Tongue (tissue), 1 donor: ENCODE measurements at regions not wholly inside any gene's neighbourhood (a gene's known extent, or its start where the extent isn't known, plus 50 kb on each side); places are given as distances from the start of the nearest gene placed in this dataset.
"Not testable (repeated sequence)": the region's sequence is repeated elsewhere in the genome, so short reads cannot be mapped to it uniquely, and the experiment has no call there.

Experiments used
- DNase-seq: peaks from one replicate; pipeline ENCODE4 v3.0.0-alpha.2; 2015

DNA sequence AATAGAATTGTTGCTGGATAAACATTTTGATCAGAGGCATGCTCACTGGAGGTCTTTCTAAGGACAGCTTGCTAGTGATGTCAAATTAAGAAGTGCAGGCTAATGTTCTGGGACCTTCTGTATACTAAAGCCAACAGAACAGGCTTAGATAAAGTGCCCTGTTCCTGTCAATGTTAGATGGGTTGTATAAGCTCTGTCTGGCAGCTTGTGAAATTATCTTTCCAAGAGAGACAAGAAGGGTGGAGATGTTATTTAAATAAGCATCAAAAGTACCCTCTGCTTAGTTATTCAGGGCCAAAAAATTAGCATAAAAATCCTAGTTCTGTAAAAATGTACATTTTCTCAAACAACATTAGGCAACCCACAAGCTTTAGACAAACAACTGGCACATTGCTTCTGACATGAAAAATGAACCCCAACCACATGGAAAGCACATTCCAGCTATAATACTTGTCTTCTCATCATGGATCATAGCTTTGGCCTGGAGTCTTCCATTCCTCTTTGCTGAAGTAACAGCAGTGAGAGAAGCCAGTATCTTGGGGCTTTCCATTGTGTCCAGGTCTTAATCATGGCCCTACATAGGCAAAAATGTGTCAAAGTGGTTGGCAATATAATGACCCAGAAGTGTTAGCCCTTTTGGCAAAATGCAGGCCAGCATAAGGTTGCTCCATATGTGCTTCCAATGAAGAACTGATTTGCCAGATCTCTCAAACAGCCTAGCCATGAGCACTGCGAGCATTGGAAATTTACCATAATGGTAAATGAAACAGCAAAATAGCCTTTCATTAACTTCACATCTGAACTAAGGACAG, 478.1 kb upstream of the ZNF804A start:
- DNase-seq, result no peak

DNA sequence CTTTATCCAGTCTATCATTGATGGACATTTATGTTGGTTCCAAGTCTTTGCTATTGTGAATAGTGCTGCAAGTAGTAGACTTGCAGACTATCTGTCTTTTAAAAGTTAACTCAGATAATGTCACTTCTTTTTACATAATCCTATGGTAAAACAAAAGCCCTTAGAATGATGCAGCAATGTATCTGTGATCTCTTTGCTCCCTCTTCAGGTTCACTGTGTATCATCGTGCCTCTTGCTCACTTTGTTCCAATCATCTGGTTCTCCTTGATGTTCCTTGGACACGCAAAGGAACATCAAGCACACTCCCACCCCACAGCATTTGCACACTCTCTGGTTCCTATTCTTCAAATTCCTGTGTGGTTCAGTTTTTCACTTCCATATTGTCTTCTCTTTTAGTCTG, 472.5 kb upstream of the ZNF804A start:
- no peak for DNase-seq

DNA sequence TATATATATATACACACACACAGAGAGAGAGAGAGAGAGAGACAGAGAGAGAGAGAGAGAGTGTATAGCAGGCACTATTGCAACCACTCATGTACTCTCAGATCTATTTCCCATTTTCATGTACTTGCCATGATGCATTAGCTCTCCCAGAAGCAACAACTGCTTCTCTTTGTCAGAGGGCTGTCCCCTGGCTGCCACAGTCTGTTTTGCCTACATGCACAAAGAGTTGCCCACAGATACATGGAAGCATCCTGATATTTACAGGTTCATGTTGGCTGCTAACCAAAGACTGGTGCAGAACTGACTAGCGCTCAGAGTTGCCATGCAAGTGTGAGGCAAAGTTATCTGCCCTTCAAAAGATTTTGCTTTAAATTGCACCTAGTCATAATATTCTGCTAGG, 469.3 kb upstream of the ZNF804A start:
- no peak for DNase-seq

DNA sequence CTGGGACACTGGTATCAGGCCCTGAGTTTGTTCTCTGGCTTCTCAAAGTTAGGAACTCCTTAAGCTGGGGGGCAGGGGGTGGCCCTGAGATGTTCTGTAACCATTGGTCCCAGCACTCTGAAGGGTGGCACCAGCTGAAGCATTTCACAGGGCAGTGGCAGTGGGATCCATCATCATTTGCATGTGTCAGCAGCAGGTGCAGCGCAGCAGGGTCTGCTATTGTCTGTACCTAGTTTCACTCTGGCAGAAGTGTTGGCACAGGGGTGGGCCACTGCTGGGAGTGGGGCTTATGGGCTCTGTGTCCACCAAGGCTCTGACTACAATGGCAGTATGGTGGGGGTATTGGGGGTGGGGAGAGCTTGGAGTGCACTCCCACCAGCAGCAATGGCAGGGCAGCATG, 460.4 kb upstream of the ZNF804A start:
- no peak for DNase-seq

DNA sequence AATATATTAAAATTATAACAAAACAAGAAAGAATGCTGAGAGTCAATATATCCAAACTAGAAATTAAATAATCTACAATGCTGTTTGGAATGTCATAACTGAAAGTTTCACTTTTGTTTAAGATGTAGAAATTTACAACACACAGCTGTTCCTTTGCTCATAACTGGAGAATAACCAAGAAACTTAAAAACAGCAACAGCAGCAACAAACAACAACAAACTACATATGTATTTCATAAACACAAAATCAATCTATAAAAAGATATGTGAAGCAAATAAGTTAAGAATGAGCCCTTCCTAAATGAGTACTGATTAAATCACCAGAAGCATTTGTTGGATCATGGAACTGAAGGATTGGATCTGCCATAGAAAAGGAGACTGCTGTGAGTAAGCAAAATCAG, 456.5 kb upstream of the ZNF804A start:
- no peak for DNase-seq

DNA sequence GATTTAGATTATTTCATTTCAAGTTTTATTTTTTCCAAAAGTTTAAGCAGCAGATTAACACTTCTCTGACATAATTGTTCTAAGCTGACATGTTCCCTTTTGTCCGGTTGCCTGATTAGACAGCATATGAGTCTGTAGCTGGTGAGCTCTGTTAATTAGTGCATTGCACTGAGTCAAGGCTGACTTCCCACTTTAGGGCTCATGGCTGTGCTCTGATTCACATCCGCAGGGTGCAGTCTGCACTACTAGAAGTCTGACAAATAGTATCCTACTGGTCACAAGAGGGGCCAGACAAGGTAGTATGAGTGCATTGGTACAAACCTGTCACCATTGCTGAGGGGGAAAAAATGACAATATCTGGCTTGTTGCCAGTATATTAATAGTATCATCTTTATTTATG, 443.9 kb upstream of the ZNF804A start:
- no peak for DNase-seq

DNA sequence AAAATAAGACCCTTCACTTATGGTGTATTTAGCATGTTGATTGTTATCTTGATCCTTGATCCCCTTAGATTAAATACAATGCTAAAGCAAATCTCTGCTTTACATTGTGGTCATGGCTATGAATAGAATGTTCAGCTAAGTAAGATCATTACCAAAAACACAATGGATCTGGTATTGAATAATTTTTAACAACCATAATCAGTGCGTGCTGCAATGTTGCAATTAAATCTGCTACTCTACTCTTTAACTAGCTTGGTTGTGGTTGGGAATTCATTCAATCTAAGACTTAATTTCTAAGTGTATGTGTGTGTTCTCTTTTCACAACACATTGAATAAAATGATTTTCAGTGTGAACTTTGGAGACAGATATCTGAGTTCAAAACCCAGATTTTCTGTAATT, 442.5 kb upstream of the ZNF804A start:
- no peak for DNase-seq

DNA sequence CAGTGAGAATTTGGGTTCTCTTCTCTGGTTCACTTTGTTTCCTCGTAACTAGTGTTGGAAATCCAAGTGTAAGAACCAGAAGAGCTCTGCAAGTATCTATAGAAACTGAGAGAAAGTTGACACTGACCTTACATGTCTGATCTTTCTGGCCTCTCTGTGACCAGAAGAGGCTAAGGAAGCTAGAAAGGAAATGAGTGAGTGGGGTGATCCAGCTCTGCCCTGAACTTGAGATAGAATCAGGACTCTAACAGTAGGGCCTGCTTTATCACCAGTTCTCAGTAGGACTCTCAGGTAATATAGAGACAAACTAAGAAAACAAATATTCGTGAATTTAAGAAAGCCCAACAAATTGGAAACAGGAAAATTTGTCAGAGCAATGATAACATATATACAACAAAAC, 441.2 kb upstream of the ZNF804A start:
- no peak for DNase-seq

DNA sequence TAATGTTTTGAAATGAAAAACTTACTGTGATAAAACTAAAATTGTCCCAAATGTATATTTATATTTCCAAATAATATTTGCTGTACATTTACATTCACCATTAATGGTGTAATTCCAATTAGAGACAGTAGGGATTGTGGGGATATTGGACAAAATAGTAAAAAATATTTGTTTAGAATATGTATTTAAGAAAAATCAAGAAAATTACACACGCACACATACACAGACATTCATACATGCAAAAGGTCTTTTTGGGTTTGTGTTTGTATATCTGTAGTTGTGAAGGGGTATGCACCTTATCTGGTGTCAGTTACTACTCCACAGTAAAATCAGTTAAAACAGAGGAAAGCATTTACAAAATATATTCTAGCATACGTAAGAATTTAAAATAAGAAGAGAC, 435.9 kb upstream of the ZNF804A start:
- no peak for DNase-seq

DNA sequence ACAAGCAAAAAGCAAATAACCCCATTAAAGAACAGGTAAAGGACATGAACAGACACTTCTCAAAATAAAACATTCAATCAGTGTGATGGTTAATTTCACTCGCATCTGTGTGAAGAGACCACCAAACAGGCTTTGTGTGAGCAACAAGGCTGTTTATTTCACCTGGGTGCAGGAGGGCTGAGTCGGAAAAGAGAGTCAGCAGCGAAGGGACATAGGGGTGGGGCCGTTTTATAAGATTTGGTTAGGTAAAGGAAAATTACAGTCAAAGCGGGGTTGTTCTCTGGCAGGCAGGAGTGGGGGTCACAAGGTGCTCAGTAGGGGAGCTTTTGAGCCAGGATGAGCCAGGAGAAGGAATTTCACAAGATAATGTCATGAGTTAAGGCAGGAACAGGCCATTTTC, 429.5 kb upstream of the ZNF804A start:
- DNase-seq, result not testable (repeated sequence)

DNA sequence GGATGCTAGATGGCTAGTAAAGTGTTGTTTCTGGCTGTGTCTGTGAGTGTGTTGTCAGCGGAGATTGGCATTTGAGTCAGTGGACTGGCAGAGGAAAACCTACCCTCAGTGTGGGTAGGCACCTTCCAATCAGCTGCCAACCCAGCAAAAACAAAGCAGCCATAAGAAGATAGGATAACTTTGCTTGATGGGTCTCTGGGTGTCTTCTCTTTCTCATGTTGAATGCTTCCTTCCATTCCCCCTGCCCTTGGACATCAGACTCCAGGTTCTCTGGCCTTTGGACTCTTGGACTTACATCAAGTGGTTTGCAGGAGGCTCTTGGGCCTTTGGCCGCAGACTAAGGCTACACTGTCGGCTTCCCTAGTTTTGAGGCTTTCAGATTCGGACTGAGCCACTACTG, 429.0 kb upstream of the ZNF804A start:
- no peak for DNase-seq

DNA sequence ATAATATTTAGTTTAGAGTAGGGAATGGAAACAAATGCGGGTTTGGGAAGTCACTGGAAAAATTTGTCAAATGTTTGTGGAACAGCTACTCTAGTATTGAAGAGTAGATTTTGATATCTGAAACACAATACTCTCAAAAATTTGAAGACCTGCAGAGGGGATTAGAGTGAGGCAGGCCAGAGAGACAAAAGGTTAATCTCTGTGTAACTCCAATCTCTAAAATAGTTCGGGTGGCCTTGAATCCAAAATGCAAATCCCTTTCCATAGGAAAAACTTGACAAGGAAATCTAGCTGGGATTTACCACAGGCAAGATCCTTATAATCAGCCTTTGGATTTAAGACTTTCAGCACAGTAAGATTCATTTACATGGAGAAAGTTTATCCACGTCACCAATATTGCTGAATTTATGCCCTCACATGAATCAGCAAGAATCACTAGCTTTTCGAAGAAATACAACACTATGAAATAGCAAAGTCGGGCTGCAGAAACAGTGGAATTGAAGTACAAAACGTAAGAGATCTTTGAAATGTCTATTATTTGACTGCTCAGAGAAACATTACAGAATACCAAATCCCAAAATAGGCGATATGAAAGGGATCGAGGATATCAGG, 423.7 kb upstream of the ZNF804A start:
- no peak for DNase-seq

DNA sequence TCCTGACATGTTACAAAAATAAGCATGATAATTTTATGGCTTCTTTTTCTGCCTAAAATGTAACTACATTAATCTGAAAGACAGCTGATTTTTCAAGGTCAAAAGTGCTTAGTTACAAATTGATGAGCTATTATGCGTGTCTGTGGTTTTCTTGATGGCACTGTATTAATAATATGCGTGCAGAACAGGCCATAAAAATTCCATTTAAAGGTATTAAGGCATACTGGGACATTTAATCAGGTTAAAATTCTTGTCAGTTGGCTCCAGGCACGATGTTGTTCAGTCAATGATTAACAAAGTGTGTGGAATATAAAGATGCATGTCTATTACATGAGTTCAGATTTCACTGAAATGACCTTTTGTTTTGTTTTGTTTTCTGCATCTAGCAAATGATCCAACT, 420.1 kb upstream of the ZNF804A start:
- DNase-seq, result no peak

DNA sequence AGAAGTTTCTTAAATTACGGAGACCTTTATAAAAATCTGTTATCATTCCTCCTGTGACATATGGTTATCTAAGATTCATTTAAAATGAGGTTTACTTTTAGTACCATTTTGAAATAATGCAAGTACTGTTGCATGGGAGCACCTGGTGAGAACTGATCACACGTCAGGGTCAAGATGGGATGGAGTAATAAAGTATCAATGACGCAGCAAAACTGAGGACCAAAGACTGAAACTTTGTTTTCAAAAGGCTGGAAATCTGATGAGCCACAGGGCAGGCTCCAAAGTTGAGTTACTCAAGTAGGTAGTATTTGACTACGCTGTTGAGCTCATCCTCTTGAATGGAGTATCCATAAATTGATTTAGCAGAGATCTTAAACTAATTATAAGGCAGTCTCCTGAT, 411.9 kb upstream of the ZNF804A start:
- no peak for DNase-seq

DNA sequence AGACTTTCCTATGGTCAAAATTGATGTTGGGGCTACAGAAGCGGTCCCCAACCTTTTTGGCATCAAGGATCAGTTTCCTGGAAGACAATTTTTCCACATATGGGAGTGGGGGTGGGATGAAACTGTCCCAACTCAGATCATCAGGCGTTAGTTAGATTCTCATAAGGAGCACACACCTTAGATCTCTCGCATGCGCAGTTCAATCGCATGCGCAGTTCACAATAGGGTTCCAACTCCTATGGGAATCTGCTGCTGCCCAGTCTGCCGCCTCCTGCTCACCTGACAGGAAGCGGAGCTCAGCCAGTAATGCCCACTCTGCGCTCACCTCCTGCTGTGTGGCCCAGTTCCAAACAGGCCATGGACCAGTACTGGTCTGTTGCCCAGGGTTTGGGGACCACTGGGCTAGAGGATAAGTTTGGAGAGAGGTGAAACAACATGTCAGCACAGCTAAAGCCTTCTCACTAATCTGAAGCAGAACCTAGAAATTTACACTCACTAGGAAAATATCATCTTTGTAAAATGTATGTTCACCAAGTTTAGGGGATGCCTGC, 410.8 kb upstream of the ZNF804A start:
- DNase-seq, result no peak

DNA sequence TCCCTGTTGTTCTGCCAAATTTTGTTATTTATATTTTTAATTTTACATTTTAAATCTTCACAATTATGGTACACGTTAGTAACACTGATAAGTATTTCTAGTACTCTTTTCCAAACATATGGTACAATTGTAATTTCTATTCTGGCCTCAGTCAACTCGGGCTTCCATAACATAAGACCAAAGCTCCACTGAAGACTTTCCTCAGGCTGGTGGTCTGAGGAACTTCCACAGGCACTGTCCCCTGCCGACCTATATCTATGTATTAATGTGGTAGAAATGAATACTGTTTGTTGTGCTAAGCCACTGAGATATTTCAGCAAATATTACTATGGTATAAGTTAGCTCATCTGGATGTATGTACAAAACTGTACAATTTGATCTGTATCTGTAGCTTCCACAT, 407.6 kb upstream of the ZNF804A start:
- no peak for DNase-seq

DNA sequence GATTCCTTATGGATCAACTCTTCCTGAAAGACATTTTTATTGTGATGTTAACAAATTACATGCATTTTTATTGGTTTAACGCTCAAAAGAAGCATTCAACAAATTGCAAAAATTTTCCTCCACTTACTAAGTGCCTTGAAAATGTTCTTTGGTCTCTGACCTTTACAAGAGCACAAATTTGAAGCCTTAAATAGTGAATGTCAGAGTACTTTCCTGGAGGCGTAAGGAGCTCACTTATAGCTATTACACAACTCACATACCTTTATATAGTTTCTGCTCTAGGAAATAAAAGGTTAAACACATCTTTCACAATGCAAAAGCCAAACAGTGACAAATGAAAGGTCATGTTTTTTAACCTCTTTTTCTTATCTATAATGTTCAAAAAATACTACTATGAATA, 405.7 kb upstream of the ZNF804A start:
- no peak for DNase-seq

DNA sequence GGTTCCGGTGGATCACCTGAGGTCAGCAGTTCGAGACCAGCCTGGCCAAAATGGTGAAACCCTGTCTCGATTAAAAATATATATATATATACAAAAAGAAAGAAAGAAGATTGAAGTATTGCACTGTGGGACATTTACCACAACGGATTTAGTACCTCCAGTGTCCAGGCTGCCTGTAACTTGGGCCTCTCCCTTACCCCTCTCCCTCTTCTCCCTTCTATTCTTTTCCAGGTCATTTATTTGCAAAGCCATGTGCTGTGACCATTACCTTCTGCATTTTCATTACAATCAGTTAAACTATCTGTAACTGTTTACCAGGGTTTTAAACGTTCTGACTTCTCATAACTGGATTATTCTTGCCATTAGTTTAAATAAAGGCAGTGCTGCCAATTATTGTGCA, 400.9 kb upstream of the ZNF804A start:
- no peak for DNase-seq

DNA sequence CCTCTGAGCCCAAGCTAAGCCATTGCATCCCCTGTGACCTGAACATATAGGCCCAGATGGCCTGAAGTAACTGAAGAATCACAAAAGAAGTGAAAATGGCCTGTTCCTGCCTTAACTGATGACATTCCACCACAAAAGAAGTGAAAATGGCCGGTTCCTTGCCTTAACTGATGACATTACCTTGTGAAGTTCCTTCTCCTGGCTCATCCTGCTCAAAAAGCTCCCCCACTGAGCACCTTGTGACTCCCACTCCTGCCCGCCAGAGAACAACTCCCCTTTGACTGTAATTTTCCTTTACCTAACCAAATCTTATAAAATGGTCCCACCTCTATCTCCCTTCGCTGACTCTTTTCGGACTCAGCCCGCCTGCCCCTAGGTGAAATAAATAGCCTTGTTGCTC, 399.5 kb upstream of the ZNF804A start:
- not testable (repeated sequence) for DNase-seq

DNA sequence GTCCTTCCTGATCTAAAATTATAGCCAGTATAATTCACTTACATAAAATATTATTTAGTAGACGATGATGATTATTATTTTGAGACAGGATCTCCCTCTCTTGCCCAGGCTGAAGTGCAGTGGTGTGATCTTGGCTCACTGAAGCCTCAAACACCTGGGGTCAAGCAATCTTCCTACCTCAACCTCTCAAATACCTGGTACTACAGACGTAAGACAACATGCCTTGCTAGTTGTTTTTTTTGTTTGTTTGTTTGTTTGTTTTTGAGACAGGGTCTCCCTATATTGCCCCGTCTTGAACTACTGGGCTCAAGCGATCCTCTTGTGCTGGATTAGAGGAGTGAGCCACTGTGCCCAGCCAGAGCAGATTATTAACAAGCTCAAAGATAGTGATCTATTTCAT, 399.1 kb upstream of the ZNF804A start:
- no peak for DNase-seq

DNA sequence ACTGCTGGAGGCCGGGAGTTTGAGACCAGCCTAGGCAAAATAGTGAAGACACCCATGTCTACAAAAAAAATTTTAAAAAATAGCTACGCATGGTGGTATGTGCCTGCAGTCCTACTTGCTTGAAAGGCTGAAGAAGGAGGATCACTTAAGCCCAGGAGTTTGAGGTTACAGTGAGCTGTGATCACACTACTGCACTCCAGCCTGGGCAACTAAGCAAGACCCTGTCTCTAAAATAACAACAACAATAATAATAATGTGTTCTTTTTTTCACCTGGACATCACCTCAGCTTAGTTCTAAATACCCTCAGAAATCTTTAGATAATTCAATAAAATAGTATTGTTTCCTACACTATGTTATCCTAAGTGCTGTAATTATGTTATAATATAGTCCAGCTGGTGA, 397.1 kb upstream of the ZNF804A start:
- DNase-seq, result no peak

DNA sequence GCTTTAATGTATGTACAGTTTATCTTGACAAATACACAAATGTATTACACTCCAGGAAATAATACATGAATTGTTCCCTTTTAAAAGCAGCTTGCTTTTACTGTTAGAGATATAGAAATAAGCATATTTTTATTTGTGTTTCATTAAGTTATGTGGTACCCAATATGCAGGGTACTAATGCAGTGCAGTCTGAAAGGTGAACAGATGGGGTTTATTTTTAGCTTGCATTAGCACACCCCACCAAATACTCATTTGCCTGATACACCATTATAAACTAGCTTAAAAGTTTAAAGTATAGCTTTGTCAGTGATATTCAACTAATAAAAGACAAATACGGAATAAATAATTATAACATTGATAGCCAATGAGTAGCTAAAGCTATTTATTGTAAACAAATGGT, 394.7 kb upstream of the ZNF804A start:
- no peak for DNase-seq

DNA sequence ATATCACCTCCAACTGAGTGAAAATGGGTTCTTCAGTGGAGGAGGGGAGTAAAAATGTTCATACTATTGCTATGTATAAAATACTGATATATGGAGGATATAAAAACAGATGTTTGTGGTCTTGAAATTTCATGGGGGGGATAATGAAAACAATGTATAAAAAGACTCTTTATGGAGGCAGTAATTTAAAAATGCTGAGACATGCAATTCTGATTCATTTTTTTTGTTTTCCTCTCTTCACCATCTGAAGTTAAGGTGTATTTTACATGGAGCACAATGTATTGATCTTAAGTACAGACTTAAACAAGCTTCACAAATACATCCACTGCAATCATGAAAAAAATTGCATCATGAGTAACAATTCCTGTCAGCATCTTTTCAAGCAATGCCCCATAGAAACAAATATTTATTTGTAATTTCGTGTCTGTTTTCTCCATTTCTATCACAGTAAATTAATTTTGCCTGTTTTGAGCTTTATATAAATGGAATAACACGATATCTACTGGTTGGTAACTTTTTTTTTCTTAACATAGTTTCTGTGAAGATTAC, 393.2 kb upstream of the ZNF804A start:
- no peak for DNase-seq

DNA sequence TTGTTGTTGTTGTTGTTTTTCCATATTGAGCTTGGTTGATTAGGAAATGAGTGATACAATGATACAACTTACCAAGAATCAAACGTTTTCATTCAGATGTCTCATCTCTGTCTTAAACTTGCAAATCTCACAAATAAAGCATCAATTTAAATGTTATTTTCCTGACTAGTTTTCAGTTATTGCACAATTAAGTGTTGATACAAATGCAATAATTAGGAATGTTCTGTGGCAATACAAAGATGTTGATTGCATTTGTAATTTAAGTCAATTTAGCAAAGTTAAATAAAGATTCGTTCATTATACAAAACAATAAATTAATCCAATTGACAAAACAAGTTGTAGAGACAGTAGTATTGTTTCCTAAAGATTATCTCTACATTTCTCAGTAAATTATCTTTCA, 392.3 kb upstream of the ZNF804A start:
- no peak for DNase-seq
